ENCODE measurements at regions not wholly inside any gene's neighbourhood (a gene's known extent, or its start where the extent isn't known, plus 50 kb on each side); places are given as distances from the start of the nearest gene placed in this dataset.

DNA sequence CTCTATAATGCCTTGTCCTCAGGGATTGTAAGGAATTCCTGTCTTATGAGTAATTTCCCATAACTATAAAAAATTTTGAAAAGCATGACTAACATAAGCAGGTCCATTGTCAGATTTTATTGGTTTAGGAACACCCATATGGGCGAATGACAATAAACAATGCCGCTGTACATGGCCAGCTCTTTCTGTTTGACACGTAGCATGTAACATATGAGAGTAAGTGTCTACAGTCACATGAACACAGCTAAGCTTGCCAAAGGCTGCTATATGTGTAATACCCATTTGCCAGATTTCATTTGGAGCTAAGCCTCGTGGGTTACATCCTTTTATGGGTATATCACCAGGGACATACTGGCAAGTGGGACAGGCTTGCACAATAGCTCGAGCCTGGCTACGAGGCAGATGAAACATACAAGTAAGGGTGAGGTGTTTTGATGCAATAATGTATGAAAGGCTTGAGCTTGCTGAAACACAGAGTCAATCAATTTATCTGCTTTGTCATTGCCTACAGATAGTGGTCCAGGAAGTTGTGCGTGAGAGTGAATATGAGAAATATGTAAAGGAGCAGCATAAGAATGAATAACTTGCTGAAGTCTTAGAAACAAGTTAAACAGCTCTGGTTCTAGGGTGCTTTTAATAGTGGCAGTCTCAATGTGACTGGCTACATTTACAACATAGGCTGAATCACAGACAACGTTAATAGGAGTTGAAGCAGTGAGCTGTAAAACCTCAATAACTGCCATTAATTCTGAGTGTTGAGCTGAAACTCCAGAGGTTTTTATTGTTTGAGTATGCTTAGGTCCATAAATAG lies 67.4 kb upstream of the UGT2B10 start:
- no peak for TF ChIP-seq FOXK2 (IDR thresholded peaks at IDR 0.05)
- TF ChIP-seq HDGF (IDR thresholded peaks at IDR 0.05; ENCODE audit: borderline replicate concordance): no peak
- no peak for TF ChIP-seq NFRKB (IDR thresholded peaks at IDR 0.05)
- TF ChIP-seq, protein P1, sequence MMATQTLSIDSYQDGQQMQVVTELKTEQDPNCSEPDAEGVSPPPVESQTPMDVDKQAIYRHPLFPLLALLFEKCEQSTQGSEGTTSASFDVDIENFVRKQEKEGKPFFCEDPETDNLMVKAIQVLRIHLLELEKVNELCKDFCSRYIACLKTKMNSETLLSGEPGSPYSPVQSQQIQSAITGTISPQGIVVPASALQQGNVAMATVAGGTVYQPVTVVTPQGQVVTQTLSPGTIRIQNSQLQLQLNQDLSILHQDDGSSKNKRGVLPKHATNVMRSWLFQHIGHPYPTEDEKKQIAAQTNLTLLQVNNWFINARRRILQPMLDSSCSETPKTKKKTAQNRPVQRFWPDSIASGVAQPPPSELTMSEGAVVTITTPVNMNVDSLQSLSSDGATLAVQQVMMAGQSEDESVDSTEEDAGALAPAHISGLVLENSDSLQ (IDR thresholded peaks at IDR 0.05): no peak
- no peak for TF ChIP-seq CTBP1 (IDR thresholded peaks at IDR 0.05; ENCODE audit: borderline replicate concordance)
- no peak for TF ChIP-seq ARNT (IDR thresholded peaks at IDR 0.05)
- no peak for TF ChIP-seq FOXA1 (IDR thresholded peaks at IDR 0.05)

Measured in HEK293T (cell line).